GM12878 (cell line): ENCODE measurements at regions not wholly inside any gene's neighbourhood (a gene's known extent, or its start where the extent isn't known, plus 50 kb on each side); places are given as distances from the start of the nearest gene placed in this dataset.

ENCODE experiments used
- ATAC-seq: fragments of 200-7000 bp; cut with Tn5 transposase; 3 replicates; pipeline ENCODE4 v1.9.1; 2020; ENCODE audit warnings: mild to moderate bottlenecking, moderate library complexity
- BruUV-seq: library from RNA; stranded (reverse); fragments of 400-500 nt; replicated peaks from 2 replicates; lab custom pipeline; 2021; lab: Mats Ljungman, UMichigan
- CTCF ChIA-PET: fragments of 300-600 bp; sonication (Branson Sonifier 250); formaldehyde crosslinking; extraction: SDS; loops from one replicate; lab custom pipeline; 2021; ENCODE audit warnings: inconsistent platforms; lab: Yijun Ruan, JAX
- POLR2A ChIA-PET: fragments of 350-600 bp; formaldehyde crosslinking; extraction: SDS; loops from one replicate; lab custom pipeline; 2021; ENCODE audit warnings: inconsistent platforms; lab: Charles Lee
- RAD21 ChIA-PET: fragments of 300-600 bp; sonication (Branson Sonifier 250); formaldehyde crosslinking; loops from one replicate; lab custom pipeline; 2023; ENCODE audit warnings: antibody characterized with exemption; ENCODE audit not compliant: unreplicated experiment; lab: Charles Lee
- SMC1A ChIA-PET: fragments of 300-600 bp; sonication (Branson Sonifier 250); formaldehyde crosslinking; loops from one replicate; lab custom pipeline; 2023; ENCODE audit not compliant: unreplicated experiment, uncharacterized antibody; lab: Charles Lee
- DNase-seq: peaks from one replicate; pipeline ENCODE4 v3.0.0-alpha.2; 2011; ENCODE audit warnings: low read depth, low spot score
- FAIRE-seq: peaks from 3 replicates; lab custom pipeline; 2011; peaks lifted over from hg19 to GRCh38; lab: Jason Lieb, UNC
- H2AFZ ChIP-seq: 2 replicates; pipeline ENCODE4 v1.6.0; 2011; ENCODE audit warnings: low read depth, low read length, control low read depth; ENCODE audit not compliant: control insufficient read depth
- H3K27ac ChIP-seq: 2 replicates; pipeline ENCODE4 v1.5.1; 2011; ENCODE audit warnings: control low read depth; ENCODE audit not compliant: control insufficient read depth, insufficient read depth
- H3K27me3 ChIP-seq, 2 experiments: replicated peaks in 1 of 2; 2 replicates each; pipeline versions ENCODE4 v1.6.0 to v1.6.1; 2011; ENCODE audit warnings: low read length in 1 of 2; ENCODE audit not compliant: control insufficient read depth in 2 of 2, insufficient read depth in 2 of 2
- H3K36me3 ChIP-seq, 2 experiments: 2 replicates each; pipeline ENCODE4 v1.5.1; 2011; ENCODE audit warnings: low read length in 1 of 2; ENCODE audit not compliant: control insufficient read depth in 2 of 2, insufficient read depth in 2 of 2
- H3K4me1 ChIP-seq: 2 replicates; pipeline ENCODE4 v1.6.1; 2011; ENCODE audit warnings: mild to moderate bottlenecking, low read length, moderate library complexity, mixed read lengths; ENCODE audit not compliant: control insufficient read depth, insufficient read depth
- H3K4me2 ChIP-seq: 2 replicates; pipeline ENCODE4 v1.6.0; 2011; ENCODE audit warnings: control low read depth; ENCODE audit not compliant: control insufficient read depth, insufficient read depth
- H3K4me3 ChIP-seq: fragments of 200-600 bp; sonication (generic); 2 replicates; pipeline ENCODE4 v1.5.1; 2016
- H3K79me2 ChIP-seq: 2 replicates; pipeline ENCODE4 v1.6.0; 2011; ENCODE audit warnings: low read length; ENCODE audit not compliant: control insufficient read depth, insufficient read depth
- H3K9ac ChIP-seq: 2 replicates; pipeline ENCODE4 v1.8.0; 2011; ENCODE audit warnings: low read length, control low read depth, mixed read lengths; ENCODE audit not compliant: control insufficient read depth, insufficient read depth
- H3K9me3 ChIP-seq: replicated peaks from 3 replicates; pipeline ENCODE4 v1.5.1; 2011; ENCODE audit warnings: mild to moderate bottlenecking, low read length; ENCODE audit not compliant: control insufficient read depth, insufficient read depth
- H4K20me1 ChIP-seq: 2 replicates; pipeline ENCODE4 v1.6.0; 2011; ENCODE audit not compliant: control insufficient read depth, insufficient read depth
- BMI1 ChIP-seq: fragments of 450-650 bp; IDR thresholded peaks from 2 replicates; pipeline ENCODE4 v1.6.1; 2016; ENCODE audit warnings: mild to moderate bottlenecking, moderate library complexity, borderline replicate concordance
- ESRRA ChIP-seq: IDR thresholded peaks from 2 replicates; pipeline ENCODE4 v1.6.1; 2012; ENCODE audit warnings: mild to moderate bottlenecking, low read length, improper control_type of control experiment
- HCFC1 ChIP-seq: fragments of 150-350 bp; IDR thresholded peaks from 2 replicates; pipeline ENCODE4 v1.6.1; 2014; ENCODE audit warnings: low read length
- IRF4 ChIP-seq: IDR thresholded peaks from 2 replicates; pipeline ENCODE4 v1.6.1; 2011; ENCODE audit warnings: low read depth, low read length
- MXI1 ChIP-seq: fragments of 150-350 bp; IDR thresholded peaks from 2 replicates; pipeline ENCODE4 v1.6.1; 2011; ENCODE audit warnings: low read depth, mild to moderate bottlenecking, inconsistent platforms, low read length, improper control_type of control experiment
- NFYB ChIP-seq: IDR thresholded peaks from 2 replicates; pipeline ENCODE4 v1.6.1; 2011; ENCODE audit warnings: low read depth, mild to moderate bottlenecking, low read length, improper control_type of control experiment, moderate library complexity; ENCODE audit not compliant: insufficient read depth
- PML ChIP-seq: IDR thresholded peaks from 2 replicates; pipeline ENCODE4 v1.6.1; 2012; ENCODE audit warnings: low read length, inconsistent platforms
- RB1 ChIP-seq: fragments of 450-650 bp; formaldehyde crosslinking; IDR thresholded peaks from 2 replicates; pipeline ENCODE4 v1.6.1; 2017; ENCODE audit warnings: mild to moderate bottlenecking, borderline replicate concordance
- SMAD1 ChIP-seq: fragments of 450-650 bp; IDR thresholded peaks from 2 replicates; pipeline ENCODE4 v1.6.1; 2018; ENCODE audit warnings: mild to moderate bottlenecking, low read depth; ENCODE audit not compliant: partially characterized antibody
- YY1 ChIP-seq: IDR thresholded peaks from 2 replicates; pipeline ENCODE4 v1.6.1; 2011; ENCODE audit warnings: low read depth, mild to moderate bottlenecking, low read length
- ZZZ3 ChIP-seq: IDR thresholded peaks from 2 replicates; pipeline ENCODE4 v1.6.1; 2011; ENCODE audit warnings: low read depth; ENCODE audit not compliant: control insufficient read depth, insufficient read length
- in situ Hi-C: fragments of 300-500 bp; cut with MboI; formaldehyde crosslinking; loops from 9 replicates; pipeline ENCODE4 v1.14.3; 2018; ENCODE audit warnings: mixed read lengths
- intact Hi-C: fragments of 100-400 bp; cut with micrococcal nuclease; formaldehyde crosslinking; loops from one replicate; pipeline ENCODE4 v1.14.2; 2022; ENCODE audit not compliant: unreplicated experiment
- TF ChIP-seq, protein P1 (sequence below): IDR thresholded peaks from 2 replicates; pipeline ENCODE4 v1.6.1; 2012; ENCODE audit warnings: improper control_type of control experiment, low read depth, low read length; ENCODE audit not compliant: insufficient replicate concordance
- TF ChIP-seq, protein P2 (sequence below): fragments of 450-650 bp; formaldehyde crosslinking; IDR thresholded peaks from 2 replicates; pipeline ENCODE4 v1.4.0; 2022; ENCODE audit warnings: mild to moderate bottlenecking, moderate library complexity
- TF ChIP-seq, protein P3 (sequence below): fragments of 450-650 bp; IDR thresholded peaks from 2 replicates; pipeline ENCODE4 v1.6.1; 2017; ENCODE audit warnings: mild to moderate bottlenecking
- TF ChIP-seq, protein P4 (sequence below): IDR thresholded peaks from 2 replicates; pipeline ENCODE4 v1.6.1; 2011; ENCODE audit warnings: borderline replicate concordance, low read depth, mild to moderate bottlenecking, moderate library complexity, mixed read lengths, low read length; ENCODE audit not compliant: insufficient read depth; ENCODE audit errors: extremely low read length

DNA sequence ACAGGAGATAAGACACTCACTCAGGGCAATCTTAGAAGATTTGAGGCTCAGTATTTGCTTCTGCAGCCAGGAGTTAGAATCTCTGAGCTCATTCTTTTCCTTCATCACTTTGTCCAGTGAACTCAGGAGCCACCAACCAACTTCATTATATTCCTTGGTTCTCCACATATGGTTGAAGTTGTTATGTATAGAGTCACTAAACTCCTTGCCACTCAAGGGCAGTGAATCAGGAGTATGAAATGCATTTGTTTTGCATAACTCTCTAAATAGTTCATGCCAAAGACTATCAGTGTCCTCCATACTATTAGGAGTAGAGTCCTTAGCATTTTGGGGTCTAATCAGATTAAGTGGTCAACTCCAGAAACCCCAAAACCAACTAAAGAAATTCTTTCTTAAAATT, 150.6 kb downstream of the CCDC59 start:
- FAIRE-seq = no peak
- Histone ChIP-seq H2AFZ (no peak overlapping the region), H3K36me3 (no peaks in the 10 kb centered on the region), H3K9ac (no peak overlapping the region), H3K4me1 (no peaks in the 10 kb centered on the region), H3K4me3 (no peak overlapping the region), H3K79me2 (no peaks in the 10 kb centered on the region), H3K27ac (no peak overlapping the region), H4K20me1 (no peaks in the 10 kb centered on the region), H3K27me3 (no peaks in the 10 kb centered on the region), H3K9me3 (no peaks in the 10 kb centered on the region), H3K4me2 (no peak overlapping the region)
- no TSS peak for BruUV-seq
- POLR2A ChIA-PET = interaction anchor here (0.6 kb wide), 1 partner anchor 440 kb away, joined by 5 read pairs; no protein-coding TSS in a partner anchor
- CTCF ChIA-PET = no interaction called here
- RAD21 ChIA-PET = no interaction called here
- intact Hi-C loops (no loop called here), in situ Hi-C loops (no loop called here)
- ATAC-seq = no peak
- DNase-seq = no peak
- SMC1A ChIA-PET = no interaction called here
- TF ChIP-seq NFYB = no peak
- no peak for TF ChIP-seq BMI1
- TF ChIP-seq IRF4 = no peak
- no peak for TF ChIP-seq YY1
- TF ChIP-seq MXI1 = no peak
- TF ChIP-seq RB1 = no peak
- TF ChIP-seq, protein P1, sequence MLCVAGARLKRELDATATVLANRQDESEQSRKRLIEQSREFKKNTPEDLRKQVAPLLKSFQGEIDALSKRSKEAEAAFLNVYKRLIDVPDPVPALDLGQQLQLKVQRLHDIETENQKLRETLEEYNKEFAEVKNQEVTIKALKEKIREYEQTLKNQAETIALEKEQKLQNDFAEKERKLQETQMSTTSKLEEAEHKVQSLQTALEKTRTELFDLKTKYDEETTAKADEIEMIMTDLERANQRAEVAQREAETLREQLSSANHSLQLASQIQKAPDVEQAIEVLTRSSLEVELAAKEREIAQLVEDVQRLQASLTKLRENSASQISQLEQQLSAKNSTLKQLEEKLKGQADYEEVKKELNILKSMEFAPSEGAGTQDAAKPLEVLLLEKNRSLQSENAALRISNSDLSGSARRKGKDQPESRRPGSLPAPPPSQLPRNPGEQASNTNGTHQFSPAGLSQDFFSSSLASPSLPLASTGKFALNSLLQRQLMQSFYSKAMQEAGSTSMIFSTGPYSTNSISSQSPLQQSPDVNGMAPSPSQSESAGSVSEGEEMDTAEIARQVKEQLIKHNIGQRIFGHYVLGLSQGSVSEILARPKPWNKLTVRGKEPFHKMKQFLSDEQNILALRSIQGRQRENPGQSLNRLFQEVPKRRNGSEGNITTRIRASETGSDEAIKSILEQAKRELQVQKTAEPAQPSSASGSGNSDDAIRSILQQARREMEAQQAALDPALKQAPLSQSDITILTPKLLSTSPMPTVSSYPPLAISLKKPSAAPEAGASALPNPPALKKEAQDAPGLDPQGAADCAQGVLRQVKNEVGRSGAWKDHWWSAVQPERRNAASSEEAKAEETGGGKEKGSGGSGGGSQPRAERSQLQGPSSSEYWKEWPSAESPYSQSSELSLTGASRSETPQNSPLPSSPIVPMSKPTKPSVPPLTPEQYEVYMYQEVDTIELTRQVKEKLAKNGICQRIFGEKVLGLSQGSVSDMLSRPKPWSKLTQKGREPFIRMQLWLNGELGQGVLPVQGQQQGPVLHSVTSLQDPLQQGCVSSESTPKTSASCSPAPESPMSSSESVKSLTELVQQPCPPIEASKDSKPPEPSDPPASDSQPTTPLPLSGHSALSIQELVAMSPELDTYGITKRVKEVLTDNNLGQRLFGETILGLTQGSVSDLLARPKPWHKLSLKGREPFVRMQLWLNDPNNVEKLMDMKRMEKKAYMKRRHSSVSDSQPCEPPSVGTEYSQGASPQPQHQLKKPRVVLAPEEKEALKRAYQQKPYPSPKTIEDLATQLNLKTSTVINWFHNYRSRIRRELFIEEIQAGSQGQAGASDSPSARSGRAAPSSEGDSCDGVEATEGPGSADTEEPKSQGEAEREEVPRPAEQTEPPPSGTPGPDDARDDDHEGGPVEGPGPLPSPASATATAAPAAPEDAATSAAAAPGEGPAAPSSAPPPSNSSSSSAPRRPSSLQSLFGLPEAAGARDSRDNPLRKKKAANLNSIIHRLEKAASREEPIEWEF = no peak
- no peak for TF ChIP-seq HCFC1
- TF ChIP-seq, protein P2, sequence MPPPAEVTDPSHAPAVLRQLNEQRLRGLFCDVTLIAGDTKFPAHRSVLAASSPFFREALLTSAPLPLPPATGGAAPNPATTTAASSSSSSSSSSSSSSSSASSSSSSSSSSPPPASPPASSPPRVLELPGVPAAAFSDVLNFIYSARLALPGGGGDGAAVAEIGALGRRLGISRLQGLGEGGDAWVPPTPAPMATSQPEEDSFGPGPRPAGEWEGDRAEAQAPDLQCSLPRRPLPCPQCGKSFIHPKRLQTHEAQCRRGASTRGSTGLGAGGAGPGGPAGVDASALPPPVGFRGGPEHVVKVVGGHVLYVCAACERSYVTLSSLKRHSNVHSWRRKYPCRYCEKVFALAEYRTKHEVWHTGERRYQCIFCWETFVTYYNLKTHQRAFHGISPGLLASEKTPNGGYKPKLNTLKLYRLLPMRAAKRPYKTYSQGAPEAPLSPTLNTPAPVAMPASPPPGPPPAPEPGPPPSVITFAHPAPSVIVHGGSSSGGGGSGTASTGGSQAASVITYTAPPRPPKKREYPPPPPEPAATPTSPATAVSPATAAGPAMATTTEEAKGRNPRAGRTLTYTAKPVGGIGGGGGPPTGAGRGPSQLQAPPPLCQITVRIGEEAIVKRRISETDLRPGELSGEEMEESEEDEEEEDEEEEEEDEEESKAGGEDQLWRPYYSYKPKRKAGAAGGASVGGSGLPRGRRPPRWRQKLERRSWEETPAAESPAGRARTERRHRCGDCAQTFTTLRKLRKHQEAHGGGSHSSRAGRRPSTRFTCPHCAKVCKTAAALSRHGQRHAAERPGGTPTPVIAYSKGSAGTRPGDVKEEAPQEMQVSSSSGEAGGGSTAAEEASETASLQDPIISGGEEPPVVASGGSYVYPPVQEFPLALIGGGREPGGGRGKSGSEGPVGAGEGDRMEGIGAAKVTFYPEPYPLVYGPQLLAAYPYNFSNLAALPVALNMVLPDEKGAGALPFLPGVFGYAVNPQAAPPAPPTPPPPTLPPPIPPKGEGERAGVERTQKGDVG (CRISPR knock-in tag) = no peak
- TF ChIP-seq, protein P3, sequence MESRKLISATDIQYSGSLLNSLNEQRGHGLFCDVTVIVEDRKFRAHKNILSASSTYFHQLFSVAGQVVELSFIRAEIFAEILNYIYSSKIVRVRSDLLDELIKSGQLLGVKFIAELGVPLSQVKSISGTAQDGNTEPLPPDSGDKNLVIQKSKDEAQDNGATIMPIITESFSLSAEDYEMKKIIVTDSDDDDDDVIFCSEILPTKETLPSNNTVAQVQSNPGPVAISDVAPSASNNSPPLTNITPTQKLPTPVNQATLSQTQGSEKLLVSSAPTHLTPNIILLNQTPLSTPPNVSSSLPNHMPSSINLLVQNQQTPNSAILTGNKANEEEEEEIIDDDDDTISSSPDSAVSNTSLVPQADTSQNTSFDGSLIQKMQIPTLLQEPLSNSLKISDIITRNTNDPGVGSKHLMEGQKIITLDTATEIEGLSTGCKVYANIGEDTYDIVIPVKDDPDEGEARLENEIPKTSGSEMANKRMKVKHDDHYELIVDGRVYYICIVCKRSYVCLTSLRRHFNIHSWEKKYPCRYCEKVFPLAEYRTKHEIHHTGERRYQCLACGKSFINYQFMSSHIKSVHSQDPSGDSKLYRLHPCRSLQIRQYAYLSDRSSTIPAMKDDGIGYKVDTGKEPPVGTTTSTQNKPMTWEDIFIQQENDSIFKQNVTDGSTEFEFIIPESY = no peak
- TF ChIP-seq SMAD1 = no peak
- TF ChIP-seq PML = no peak
- no peak for TF ChIP-seq ESRRA
- TF ChIP-seq, protein P4, sequence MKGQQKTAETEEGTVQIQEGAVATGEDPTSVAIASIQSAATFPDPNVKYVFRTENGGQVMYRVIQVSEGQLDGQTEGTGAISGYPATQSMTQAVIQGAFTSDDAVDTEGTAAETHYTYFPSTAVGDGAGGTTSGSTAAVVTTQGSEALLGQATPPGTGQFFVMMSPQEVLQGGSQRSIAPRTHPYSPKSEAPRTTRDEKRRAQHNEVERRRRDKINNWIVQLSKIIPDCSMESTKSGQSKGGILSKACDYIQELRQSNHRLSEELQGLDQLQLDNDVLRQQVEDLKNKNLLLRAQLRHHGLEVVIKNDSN = no peak
- no peak for TF ChIP-seq ZZZ3
